PC-9 (cell line): ENCODE measurements at regions not wholly inside any gene's neighbourhood (a gene's known extent, or its start where the extent isn't known, plus 50 kb on each side); places are given as distances from the start of the nearest gene placed in this dataset.

Source experiments
- CTCF ChIP-seq: fragments of 200-600 bp; sonication (generic); conservative IDR thresholded peaks from 2 replicates; pipeline ENCODE4 v1.6.1; 2017; ENCODE audit warnings: mixed run types, antibody characterized with exemption, mild to moderate bottlenecking, moderate library complexity
- EZH2 ChIP-seq: fragments of 200-600 bp; sonication (generic); IDR thresholded peaks from 2 replicates; pipeline ENCODE4 v1.8.0; 2017; ENCODE audit warnings: antibody characterized with exemption, low read depth

- TF ChIP-seq EZH2 (no peak), CTCF (no peak)
Observed at GRCh38 chr17:73974536-73974935, 228.9 kb upstream of the RPL38 start.
